ENCODE measurements at regions not wholly inside any gene's neighbourhood (a gene's known extent, or its start where the extent isn't known, plus 50 kb on each side); places are given as distances from the start of the nearest gene placed in this dataset.

DNA sequence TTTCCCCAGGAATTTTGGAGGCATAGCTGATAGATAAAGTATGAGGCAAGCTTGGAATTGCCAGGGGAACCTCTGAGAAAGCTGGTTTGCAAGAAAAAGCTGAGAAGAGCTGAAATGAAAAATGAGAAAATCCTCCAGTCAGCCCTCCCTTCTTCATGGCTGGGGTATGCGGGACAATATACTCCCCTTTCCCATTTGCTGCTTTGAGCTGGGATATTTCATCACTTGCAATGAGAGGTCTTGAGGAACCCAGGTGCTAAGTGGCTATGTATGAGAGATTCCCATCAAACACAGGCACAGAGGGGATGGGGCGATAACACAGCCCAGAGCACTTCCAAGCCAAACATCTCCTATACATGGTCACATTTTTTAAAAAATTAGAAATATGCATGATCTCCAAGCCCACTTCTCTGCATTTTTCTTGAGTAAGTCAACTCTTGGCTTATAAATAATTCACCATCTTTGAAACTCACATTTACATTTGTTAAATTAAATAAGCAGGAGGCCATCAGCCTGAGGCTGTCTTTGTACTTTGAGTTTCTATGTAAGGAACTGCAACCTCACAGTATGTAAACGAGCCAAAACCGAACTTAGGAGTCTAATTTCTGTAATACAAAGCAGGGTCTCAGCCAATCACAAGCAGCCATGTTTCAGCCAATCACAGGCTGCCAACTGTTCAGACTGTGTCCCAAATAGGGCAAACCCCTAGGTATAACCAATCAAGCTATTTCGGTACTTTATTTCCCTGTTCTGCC is 983.6 kb upstream of the NR2F2 start:
- peaks cover 5% of the 10 kb centered on the region for H3K9me3 Mint-ChIP-seq (ENCODE audit: low read depth, unreplicated experiment)
- CTCF ChIA-PET, result interaction anchor here (0.6 kb wide), 1 partner anchor 698 kb away, joined by 4 read pairs; no protein-coding TSS in a partner anchor
- BruUV-seq (replicated peaks), result no TSS peak

DNA sequence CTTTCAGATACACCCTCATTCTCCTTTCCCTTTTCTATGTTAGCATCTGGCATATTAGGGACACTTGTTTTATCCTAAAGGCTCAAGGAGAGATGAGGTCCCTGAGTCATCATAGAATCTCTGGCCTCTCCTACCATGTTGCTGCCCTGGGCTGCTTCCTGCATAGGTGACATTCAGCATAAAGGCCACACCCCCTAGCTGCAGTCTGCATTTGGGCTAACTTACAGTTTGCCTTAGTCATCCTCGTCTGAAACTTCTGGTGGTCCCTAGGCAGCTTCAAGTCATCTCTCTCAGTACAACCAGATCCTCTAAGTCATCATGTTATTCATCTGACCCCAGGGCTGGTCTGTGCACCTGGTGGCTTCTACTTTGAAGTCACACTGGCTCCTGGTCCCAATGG is 982.7 kb upstream of the NR2F2 start:
- no peak for TF ChIP-seq CTCF (IDR thresholded peaks at IDR 0.05; ENCODE audit: unreplicated experiment)
- Mint-ChIP-seq H3K36me3 (ENCODE audit: insufficient read depth, unreplicated experiment) (no peaks in the 10 kb centered on the region), H3K27ac (ENCODE audit: unreplicated experiment) (no peak overlapping the region), H3K9me3 (ENCODE audit: low read depth, unreplicated experiment) (peaks cover 5% of the 10 kb centered on the region), H3K27me3 (ENCODE audit: unreplicated experiment) (no peaks in the 10 kb centered on the region), H3K4me3 (ENCODE audit: low read depth, unreplicated experiment) (no peak overlapping the region), H3K4me1 (ENCODE audit: low read depth, unreplicated experiment) (no peaks in the 10 kb centered on the region)
- intact Hi-C loops (cut with micrococcal nuclease; ENCODE audit: unreplicated experiment), result no loop called here
- CTCF ChIA-PET, result no interaction called here
- DNase-seq, result no peak
- BruUV-seq (replicated peaks), result no TSS peak

More for the DNA sequence above, 983.6 kb upstream of the NR2F2 start:
- DNase-seq, result no peak
- TF ChIP-seq CTCF (IDR thresholded peaks at IDR 0.05; ENCODE audit: unreplicated experiment), result no peak
- H3K27me3 Mint-ChIP-seq (ENCODE audit: unreplicated experiment), result no peaks in the 10 kb centered on the region
- no peaks in the 10 kb centered on the region for H3K36me3 Mint-ChIP-seq (ENCODE audit: insufficient read depth, unreplicated experiment)
- no peaks in the 10 kb centered on the region for H3K4me1 Mint-ChIP-seq (ENCODE audit: low read depth, unreplicated experiment)
- intact Hi-C loops (cut with micrococcal nuclease; ENCODE audit: unreplicated experiment), result no loop called here
- H3K27ac Mint-ChIP-seq (ENCODE audit: unreplicated experiment), result no peak overlapping the region
- no peak overlapping the region for H3K4me3 Mint-ChIP-seq (ENCODE audit: low read depth, unreplicated experiment)

DNA sequence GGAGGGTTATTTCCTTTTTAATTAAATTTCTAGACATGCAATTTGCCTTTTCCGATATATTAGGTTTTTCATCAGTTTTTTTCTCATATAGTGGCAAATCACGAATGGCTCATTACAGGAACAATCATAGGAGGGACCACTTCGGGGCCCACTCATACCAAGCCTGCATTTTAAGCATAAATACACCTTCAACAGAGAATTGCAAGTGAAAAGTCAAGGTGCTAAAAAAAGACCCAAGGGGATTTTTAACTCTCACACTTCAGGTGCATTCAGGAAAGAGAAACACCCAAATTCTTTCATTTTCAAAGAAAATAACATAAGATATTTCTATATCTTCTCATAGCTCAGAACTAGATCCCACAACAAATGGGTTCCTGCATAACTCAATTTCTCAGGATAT is 979.6 kb upstream of the NR2F2 start:
- TF ChIP-seq CTCF (IDR thresholded peaks at IDR 0.05; ENCODE audit: unreplicated experiment), result no peak
- no TSS peak for BruUV-seq (replicated peaks)
- Mint-ChIP-seq H3K27ac (ENCODE audit: unreplicated experiment) (no peak overlapping the region), H3K4me1 (ENCODE audit: low read depth, unreplicated experiment) (no peaks in the 10 kb centered on the region), H3K9me3 (ENCODE audit: low read depth, unreplicated experiment) (peaks cover 2% of the 10 kb centered on the region), H3K36me3 (ENCODE audit: insufficient read depth, unreplicated experiment) (no peaks in the 10 kb centered on the region), H3K27me3 (ENCODE audit: unreplicated experiment) (no peaks in the 10 kb centered on the region), H3K4me3 (ENCODE audit: low read depth, unreplicated experiment) (no peak overlapping the region)
- intact Hi-C loops (cut with micrococcal nuclease; ENCODE audit: unreplicated experiment), result no loop called here
- CTCF ChIA-PET, result no interaction called here
- DNase-seq, result no peak

- no peak overlapping the region for H3K27ac Mint-ChIP-seq (ENCODE audit: unreplicated experiment)
- intact Hi-C loops (cut with micrococcal nuclease; ENCODE audit: unreplicated experiment), result no loop called here
- CTCF ChIA-PET, result interaction anchor here (0.6 kb wide), 1 partner anchor 76 kb away, joined by 3 read pairs; no protein-coding TSS in a partner anchor
- H3K4me1 Mint-ChIP-seq (ENCODE audit: low read depth, unreplicated experiment), result no peaks in the 10 kb centered on the region
- TF ChIP-seq CTCF (IDR thresholded peaks at IDR 0.05; ENCODE audit: unreplicated experiment), result no peak
- H3K4me3 Mint-ChIP-seq (ENCODE audit: low read depth, unreplicated experiment), result no peak overlapping the region
- BruUV-seq (replicated peaks), result no TSS peak
- H3K9me3 Mint-ChIP-seq (ENCODE audit: low read depth, unreplicated experiment), result peaks cover 5% of the 10 kb centered on the region
- H3K36me3 Mint-ChIP-seq (ENCODE audit: insufficient read depth, unreplicated experiment), result no peaks in the 10 kb centered on the region
- DNase-seq, result no peak
- H3K27me3 Mint-ChIP-seq (ENCODE audit: unreplicated experiment), result no peaks in the 10 kb centered on the region
Measured at GRCh38 chr15:95352631-95353187, 977.8 kb upstream of the NR2F2 start.

All from Calu3 (cell line).